ENCODE measurements at regions not wholly inside any gene's neighbourhood (a gene's known extent, or its start where the extent isn't known, plus 50 kb on each side); places are given as distances from the start of the nearest gene placed in this dataset.

DNA sequence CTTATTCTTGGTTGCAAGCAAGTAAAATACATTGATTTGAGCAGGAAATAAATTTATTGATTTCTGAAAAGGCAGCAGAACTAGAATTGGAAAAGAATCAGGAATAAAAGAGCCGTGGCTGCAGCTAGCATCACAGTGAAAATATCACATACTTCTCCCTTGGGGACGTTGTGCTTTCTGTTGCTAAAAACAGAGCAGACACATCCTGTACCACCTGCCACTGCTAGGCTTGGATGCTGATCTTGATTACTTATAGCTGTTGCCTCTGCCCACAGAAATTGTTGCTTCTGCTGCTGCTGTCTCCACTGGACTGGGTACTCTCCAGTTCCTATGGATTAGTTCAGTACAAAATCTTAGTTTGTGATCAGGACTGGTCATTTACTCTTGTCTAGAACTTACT is 283.8 kb downstream of the C3orf38 start:
- TF ChIP-seq CTCF (IDR thresholded peaks at IDR 0.05; ENCODE audit: low read depth, low read length) = no peak
- DNase-seq (ENCODE audit: extremely low read depth, low read depth) = no peak

DNA sequence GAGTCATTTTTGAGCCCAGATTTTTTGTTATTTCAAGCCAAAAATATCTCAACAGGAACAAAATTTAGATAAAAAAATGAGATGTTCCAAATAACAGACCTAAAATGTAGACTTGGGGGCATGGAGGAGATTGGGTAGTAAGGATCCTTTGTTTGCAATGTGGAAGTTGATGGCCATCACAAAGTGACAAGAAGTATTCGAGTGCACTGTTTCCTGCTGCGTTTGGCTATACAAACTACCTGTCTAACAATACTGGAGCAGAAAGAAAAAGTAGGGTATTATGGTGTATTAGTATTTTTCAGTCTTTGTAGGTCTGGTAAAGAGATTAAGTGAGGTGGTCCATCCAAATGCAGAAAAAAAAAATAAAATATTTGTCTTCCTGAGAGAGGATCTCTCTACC is 284.2 kb downstream of the C3orf38 start:
- TF ChIP-seq CTCF (IDR thresholded peaks at IDR 0.05; ENCODE audit: low read depth, low read length) = no peak
- no peak for DNase-seq (ENCODE audit: extremely low read depth, low read depth)

- DNase-seq (ENCODE audit: extremely low read depth, low read depth) = no peak
Observed at GRCh38 chr3:88440701-88441100, 290.9 kb downstream of the C3orf38 start.

GRCh38 chr3:88443066-88443465 is 293.3 kb downstream of the C3orf38 start:
- DNase-seq (ENCODE audit: extremely low read depth, low read depth) = no peak
- no peak for TF ChIP-seq CTCF (IDR thresholded peaks at IDR 0.05; ENCODE audit: low read depth, low read length)

More at GRCh38 chr3:88440701-88441100, 290.9 kb downstream of the C3orf38 start:
- no peak for TF ChIP-seq CTCF (IDR thresholded peaks at IDR 0.05; ENCODE audit: low read depth, low read length)

DNA sequence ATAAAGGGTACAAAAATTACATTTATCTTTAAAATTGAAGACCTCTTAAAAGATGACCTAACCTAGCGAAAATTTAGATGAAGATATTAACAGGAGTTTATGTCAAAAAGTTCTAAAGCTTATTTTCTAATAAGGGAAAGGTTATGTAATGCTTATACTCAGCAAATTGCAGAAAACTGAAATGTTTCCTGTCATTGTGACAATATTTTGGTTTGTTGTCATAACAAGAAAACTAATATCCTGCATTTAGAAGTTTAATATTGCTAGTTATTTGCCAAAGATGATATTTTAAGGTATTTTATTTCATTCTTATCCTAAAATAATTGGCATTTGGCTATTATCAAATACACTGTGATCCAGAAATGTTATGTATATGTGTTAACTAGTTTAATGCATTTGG is 294.5 kb downstream of the C3orf38 start:
- no peak for DNase-seq (ENCODE audit: extremely low read depth, low read depth)
- no peak for TF ChIP-seq CTCF (IDR thresholded peaks at IDR 0.05; ENCODE audit: low read depth, low read length)

GRCh38 chr3:88452228-88452627 is 302.5 kb downstream of the C3orf38 start:
- TF ChIP-seq CTCF (IDR thresholded peaks at IDR 0.05; ENCODE audit: low read depth, low read length) = no peak
- DNase-seq (ENCODE audit: extremely low read depth, low read depth) = no peak

DNA sequence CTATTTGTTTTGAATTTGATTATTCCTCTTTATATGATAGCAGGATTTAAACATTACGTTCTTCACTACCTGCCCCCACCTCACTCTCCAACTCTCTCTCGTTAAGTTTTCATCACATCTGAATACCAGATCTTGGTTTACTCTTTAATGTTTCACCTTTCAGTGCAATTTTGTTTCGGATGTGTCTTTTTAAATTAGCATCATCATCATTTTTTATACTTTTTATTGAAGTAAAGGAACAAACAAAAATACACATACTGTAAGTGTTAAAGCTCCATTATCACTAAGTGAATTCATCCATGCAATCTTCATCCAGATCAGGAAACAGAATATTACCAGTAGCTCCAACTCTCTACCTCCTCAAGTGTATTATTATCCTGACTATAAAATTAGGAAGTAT is 310.6 kb downstream of the C3orf38 start:
- TF ChIP-seq CTCF (IDR thresholded peaks at IDR 0.05; ENCODE audit: low read depth, low read length) = no peak
- no peak for DNase-seq (ENCODE audit: extremely low read depth, low read depth)

Measured in AG09319 (cell line).